C4-2B (cell line): ENCODE measurements at regions not wholly inside any gene's neighbourhood (a gene's known extent, or its start where the extent isn't known, plus 50 kb on each side); places are given as distances from the start of the nearest gene placed in this dataset.

Source experiments
- H3K27ac ChIP-seq: fragments of 450-650 bp; 2 replicates; pipeline ENCODE4 v1.5.1; 2017
- CTCF ChIP-seq: fragments of 450-650 bp; conservative IDR thresholded peaks from 2 replicates; pipeline ENCODE4 v1.5.1; 2017; ENCODE audit warnings: mild to moderate bottlenecking
- ZFX ChIP-seq: fragments of 450-650 bp; IDR thresholded peaks from 2 replicates; pipeline ENCODE4 v1.6.1; 2017

- H3K27ac ChIP-seq = no peak overlapping the region
- TF ChIP-seq CTCF (no peak), ZFX (no peak)
Measured at GRCh38 chr10:3866332-3866731, 81.3 kb upstream of the KLF6 start.

- no peak overlapping the region for H3K27ac ChIP-seq
Measured at GRCh38 chr10:3865565-3865964, 80.6 kb upstream of the KLF6 start.

GRCh38 chr10:3861795-3862194, 76.8 kb upstream of the KLF6 start:
- TF ChIP-seq CTCF = no peak
- TF ChIP-seq ZFX = no peak
- H3K27ac ChIP-seq = no peak overlapping the region

More at GRCh38 chr10:3865565-3865964, 80.6 kb upstream of the KLF6 start:
- TF ChIP-seq CTCF (no peak), ZFX (no peak)

GRCh38 chr10:3858051-3858845, 73.2 kb upstream of the KLF6 start:
- no peak overlapping the region for H3K27ac ChIP-seq

GRCh38 chr10:3857318-3857717, 72.3 kb upstream of the KLF6 start:
- no peak overlapping the region for H3K27ac ChIP-seq
- no peak for TF ChIP-seq CTCF
- no peak for TF ChIP-seq ZFX

More at GRCh38 chr10:3858051-3858845, 73.2 kb upstream of the KLF6 start:
- no peak for TF ChIP-seq CTCF
- TF ChIP-seq ZFX = no peak

- no peak overlapping the region for H3K27ac ChIP-seq
Measured at GRCh38 chr10:3856593-3856992, 71.6 kb upstream of the KLF6 start.

More at GRCh38 chr10:3856593-3856992, 71.6 kb upstream of the KLF6 start:
- TF ChIP-seq ZFX = no peak
- no peak for TF ChIP-seq CTCF
